DND-41 (cell line): ENCODE measurements at regions not wholly inside any gene's neighbourhood (a gene's known extent, or its start where the extent isn't known, plus 50 kb on each side); places are given as distances from the start of the nearest gene placed in this dataset.

Experiments
- ATAC-seq: fragments of 200-7000 bp; cut with Tn5 transposase; 3 replicates; pipeline ENCODE4 v1.9.1; 2021; ENCODE audit warnings: low read depth; ENCODE audit not compliant: insufficient read depth
- DNase-seq: peaks from one replicate; pipeline ENCODE4 v3.0.0-alpha.2; 2020
- H2AFZ ChIP-seq: 2 replicates; pipeline ENCODE4 v1.6.0; 2012; ENCODE audit warnings: low read depth, low read length
- H3K27ac ChIP-seq: 2 replicates; pipeline ENCODE4 v1.5.1; 2012; ENCODE audit warnings: low read length, inconsistent platforms
- H3K27me3 ChIP-seq: fragments of 200-600 bp; sonication (generic); 2 replicates; pipeline ENCODE4 v1.6.0; 2012; ENCODE audit warnings: low read length, mild to moderate bottlenecking, inconsistent platforms; ENCODE audit not compliant: insufficient read depth, poor library complexity
- H3K36me3 ChIP-seq: 2 replicates; pipeline ENCODE4 v1.5.1; 2012; ENCODE audit warnings: low read length, inconsistent platforms; ENCODE audit not compliant: insufficient read depth
- H3K4me1 ChIP-seq: 2 replicates; pipeline ENCODE4 v1.5.1; 2012; ENCODE audit warnings: mild to moderate bottlenecking, low read length; ENCODE audit not compliant: insufficient read depth
- H3K4me2 ChIP-seq: 2 replicates; pipeline ENCODE4 v1.6.0; 2012; ENCODE audit warnings: mild to moderate bottlenecking, moderate library complexity, low read length, inconsistent platforms; ENCODE audit not compliant: insufficient read depth
- H3K4me3 ChIP-seq, 2 experiments: fragments of 200-600 bp in 1 of 2; shearing (Covaris generic) in 1 of 2; 2 replicates each; pipeline ENCODE4 v1.5.1; 2012 to 2016; ENCODE audit warnings: inconsistent platforms in 2 of 2, low read length in 2 of 2, mild to moderate bottlenecking in 2 of 2, low read depth in 1 of 2, moderate library complexity in 1 of 2
- H3K79me2 ChIP-seq: 2 replicates; pipeline ENCODE4 v1.6.0; 2012; ENCODE audit warnings: low read length, inconsistent platforms; ENCODE audit not compliant: insufficient read depth
- H3K9ac ChIP-seq: 2 replicates; pipeline ENCODE4 v1.6.0; 2012; ENCODE audit warnings: low read depth, mild to moderate bottlenecking, inconsistent platforms, low read length, moderate library complexity
- H3K9me3 ChIP-seq: 2 replicates; pipeline ENCODE4 v1.5.1; 2012; ENCODE audit warnings: low read length, moderate library complexity, mild to moderate bottlenecking, inconsistent platforms; ENCODE audit not compliant: insufficient read depth, severe bottlenecking
- H4K20me1 ChIP-seq: 2 replicates; pipeline ENCODE4 v1.6.0; 2012; ENCODE audit warnings: low read length; ENCODE audit not compliant: insufficient read depth
- EZH2 ChIP-seq: IDR thresholded peaks from 3 replicates; pipeline ENCODE4 v1.6.1; 2012; ENCODE audit warnings: borderline replicate concordance, low read depth, mild to moderate bottlenecking, moderate library complexity, low read length, inconsistent platforms; ENCODE audit not compliant: severe bottlenecking
- TF ChIP-seq, protein P1 (sequence below): IDR thresholded peaks from 2 replicates; pipeline ENCODE4 v1.5.1; 2012; ENCODE audit warnings: borderline replicate concordance, low read length, moderate library complexity, mild to moderate bottlenecking; ENCODE audit not compliant: poor library complexity, severe bottlenecking; ENCODE audit errors: extremely low read depth

DNA sequence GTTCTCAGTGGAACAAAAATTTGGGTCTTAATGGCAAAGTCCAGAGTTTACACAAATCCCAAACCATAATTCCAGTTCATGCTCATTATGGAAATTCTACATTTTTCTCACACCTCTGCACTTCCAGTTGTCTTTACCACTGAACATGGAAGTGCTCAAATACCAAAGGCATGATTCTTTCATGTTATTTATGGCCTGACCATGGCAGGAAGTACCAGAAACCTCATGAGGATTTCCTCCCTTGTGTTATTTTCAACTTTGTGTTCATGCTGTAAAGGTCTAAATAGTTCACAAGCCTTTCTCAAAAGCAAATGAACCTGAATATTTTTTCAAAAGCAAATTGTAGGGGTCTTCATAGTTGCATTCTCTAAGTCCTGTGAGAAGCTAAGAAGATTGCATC, 82.0 kb upstream of the ITGA1 start:
- no peaks in the 10 kb centered on the region for H3K9me3 ChIP-seq
- peaks cover 75% of the 10 kb centered on the region for H3K4me1 ChIP-seq
- TF ChIP-seq, protein P1, sequence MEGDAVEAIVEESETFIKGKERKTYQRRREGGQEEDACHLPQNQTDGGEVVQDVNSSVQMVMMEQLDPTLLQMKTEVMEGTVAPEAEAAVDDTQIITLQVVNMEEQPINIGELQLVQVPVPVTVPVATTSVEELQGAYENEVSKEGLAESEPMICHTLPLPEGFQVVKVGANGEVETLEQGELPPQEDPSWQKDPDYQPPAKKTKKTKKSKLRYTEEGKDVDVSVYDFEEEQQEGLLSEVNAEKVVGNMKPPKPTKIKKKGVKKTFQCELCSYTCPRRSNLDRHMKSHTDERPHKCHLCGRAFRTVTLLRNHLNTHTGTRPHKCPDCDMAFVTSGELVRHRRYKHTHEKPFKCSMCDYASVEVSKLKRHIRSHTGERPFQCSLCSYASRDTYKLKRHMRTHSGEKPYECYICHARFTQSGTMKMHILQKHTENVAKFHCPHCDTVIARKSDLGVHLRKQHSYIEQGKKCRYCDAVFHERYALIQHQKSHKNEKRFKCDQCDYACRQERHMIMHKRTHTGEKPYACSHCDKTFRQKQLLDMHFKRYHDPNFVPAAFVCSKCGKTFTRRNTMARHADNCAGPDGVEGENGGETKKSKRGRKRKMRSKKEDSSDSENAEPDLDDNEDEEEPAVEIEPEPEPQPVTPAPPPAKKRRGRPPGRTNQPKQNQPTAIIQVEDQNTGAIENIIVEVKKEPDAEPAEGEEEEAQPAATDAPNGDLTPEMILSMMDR = no peak
- TF ChIP-seq EZH2 = no peak
- H3K79me2 ChIP-seq = no peaks in the 10 kb centered on the region
- H3K4me3 ChIP-seq = no peak overlapping the region
- no peaks in the 10 kb centered on the region for H3K36me3 ChIP-seq
- no peaks in the 10 kb centered on the region for H3K27me3 ChIP-seq
- no peak overlapping the region for H2AFZ ChIP-seq
- ATAC-seq (peak; percentile 77), DNase-seq (no peak)
- H3K27ac ChIP-seq = peak overlapping the region; percentile 63
- no peaks in the 10 kb centered on the region for H4K20me1 ChIP-seq
- H3K9ac ChIP-seq = no peak overlapping the region
- H3K4me2 ChIP-seq = peak overlapping the region; percentile 34; the same call in 1 of the 2 replicates

DNA sequence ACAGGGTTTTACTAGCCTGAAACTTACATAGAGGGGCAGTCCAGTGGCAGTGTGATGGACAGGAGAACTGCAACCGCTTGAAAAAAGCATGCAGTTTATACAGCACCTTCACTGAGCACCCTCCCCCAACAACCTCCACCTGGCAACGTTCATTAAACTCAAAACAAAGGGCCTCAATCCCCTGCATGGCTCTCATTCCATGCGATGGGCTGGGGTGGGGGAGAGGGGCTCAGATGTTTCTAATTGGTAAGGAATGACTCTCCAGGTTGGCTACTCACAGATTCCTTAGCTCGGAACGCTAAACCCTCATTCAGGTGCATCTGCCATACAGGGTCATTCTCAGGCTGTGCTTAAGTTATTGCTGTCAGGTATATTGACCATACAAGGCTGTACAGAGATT, 80.9 kb upstream of the ITGA1 start:
- no peak overlapping the region for H3K4me3 ChIP-seq
- H3K4me1 ChIP-seq = peaks cover 86% of the 10 kb centered on the region
- H3K9me3 ChIP-seq = no peaks in the 10 kb centered on the region
- H4K20me1 ChIP-seq = no peaks in the 10 kb centered on the region
- H2AFZ ChIP-seq = no peak overlapping the region
- H3K27me3 ChIP-seq = no peaks in the 10 kb centered on the region
- TF ChIP-seq, protein P1 = no peak
- no peak for TF ChIP-seq EZH2
- ATAC-seq (no peak), DNase-seq (no peak)
- H3K4me2 ChIP-seq = no peak overlapping the region
- H3K79me2 ChIP-seq = no peaks in the 10 kb centered on the region
- H3K9ac ChIP-seq = no peak overlapping the region
- H3K36me3 ChIP-seq = no peaks in the 10 kb centered on the region
- H3K27ac ChIP-seq = peak overlapping the region; percentile 63

DNA sequence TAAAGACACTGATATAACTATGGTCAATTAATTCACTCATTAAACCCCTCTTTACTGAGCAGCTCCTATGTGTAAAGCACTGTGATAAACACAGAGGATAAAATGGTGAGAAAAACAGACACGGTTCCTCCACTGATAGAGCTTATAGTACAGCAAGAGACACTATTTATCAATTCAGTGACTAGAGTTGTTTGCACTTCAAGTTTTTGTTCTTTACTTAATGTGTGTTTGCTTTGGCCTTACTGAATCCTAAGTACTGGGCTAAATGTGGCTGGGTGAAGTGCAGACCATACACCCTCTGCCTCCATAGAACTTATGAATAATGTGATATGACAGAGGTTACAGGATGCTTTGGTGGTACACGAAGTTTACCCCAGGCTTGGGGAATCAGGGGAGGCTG, 80.1 kb upstream of the ITGA1 start:
- H3K9me3 ChIP-seq = no peaks in the 10 kb centered on the region
- H3K4me3 ChIP-seq = no peak overlapping the region
- H3K9ac ChIP-seq = no peak overlapping the region
- peaks cover 87% of the 10 kb centered on the region for H3K4me1 ChIP-seq
- H3K27ac ChIP-seq = peak overlapping the region; percentile 80
- no peak for ATAC-seq
- no peak overlapping the region for H3K4me2 ChIP-seq
- H3K27me3 ChIP-seq = no peaks in the 10 kb centered on the region
- no peaks in the 10 kb centered on the region for H3K36me3 ChIP-seq
- H4K20me1 ChIP-seq = no peaks in the 10 kb centered on the region
- H2AFZ ChIP-seq = no peak overlapping the region
- no peaks in the 10 kb centered on the region for H3K79me2 ChIP-seq
- no peak for TF ChIP-seq EZH2
- TF ChIP-seq, protein P1 = no peak
- DNase-seq = no peak

DNA sequence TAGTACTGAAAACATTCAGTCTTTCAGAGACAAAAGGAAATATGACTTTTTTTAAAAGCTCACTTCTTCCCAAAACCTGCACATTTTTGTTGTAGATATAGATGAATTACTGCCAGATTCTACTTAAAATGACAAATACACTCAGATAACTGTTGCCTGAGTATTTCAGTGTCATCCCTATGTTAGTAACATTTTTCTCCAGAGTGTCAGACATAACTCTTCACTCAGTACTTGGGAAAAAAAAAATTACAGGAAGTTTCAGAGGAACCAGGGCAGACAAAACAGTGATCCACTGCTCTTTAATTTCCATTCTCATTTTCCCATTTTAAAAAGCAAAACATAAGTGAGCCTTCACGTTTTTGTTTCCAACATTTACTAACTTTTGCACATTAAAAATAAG, 79.3 kb upstream of the ITGA1 start:
- DNase-seq (no peak), ATAC-seq (no peak)
- H2AFZ ChIP-seq = no peak overlapping the region
- TF ChIP-seq EZH2 = no peak
- TF ChIP-seq, protein P1 = no peak
- H3K27me3 ChIP-seq = no peaks in the 10 kb centered on the region
- H3K4me2 ChIP-seq = peak overlapping the region; percentile 33
- no peaks in the 10 kb centered on the region for H3K9me3 ChIP-seq
- H4K20me1 ChIP-seq = no peaks in the 10 kb centered on the region
- peak overlapping the region; percentile 80 for H3K27ac ChIP-seq
- no peak overlapping the region for H3K4me3 ChIP-seq
- H3K4me1 ChIP-seq = peaks cover 85% of the 10 kb centered on the region
- H3K9ac ChIP-seq = peak overlapping the region; percentile 22
- no peaks in the 10 kb centered on the region for H3K36me3 ChIP-seq
- H3K79me2 ChIP-seq = no peaks in the 10 kb centered on the region
